ENCODE measurements at regions not wholly inside any gene's neighbourhood (a gene's known extent, or its start where the extent isn't known, plus 50 kb on each side); places are given as distances from the start of the nearest gene placed in this dataset.
"Not testable (repeated sequence)": the region's sequence is repeated elsewhere in the genome, so short reads cannot be mapped to it uniquely, and the experiment has no call there.

GRCh38 chr2:2728635-2729034 lies 397.6 kb upstream of the MYT1L start:
- no peak for TF ChIP-seq CTCF (conservative IDR thresholded peaks at IDR 0.05; ENCODE audit: low read depth, low read length)
- no peak overlapping the region for H3K4me3 ChIP-seq (ENCODE audit: low read depth, low read length)

GRCh38 chr2:2727876-2728511 lies 396.9 kb upstream of the MYT1L start:
- DNase-seq (ENCODE audit: low read depth): no peak
- TF ChIP-seq CTCF (conservative IDR thresholded peaks at IDR 0.05; ENCODE audit: low read depth, low read length): no peak
- H3K4me3 ChIP-seq (ENCODE audit: low read depth, low read length): no peak overlapping the region

More at GRCh38 chr2:2728635-2729034, 397.6 kb upstream of the MYT1L start:
- DNase-seq (ENCODE audit: low read depth): no peak

- TF ChIP-seq CTCF (conservative IDR thresholded peaks at IDR 0.05; ENCODE audit: low read depth, low read length): no peak
- no peak overlapping the region for H3K4me3 ChIP-seq (ENCODE audit: low read depth, low read length)
- no peak for DNase-seq (ENCODE audit: low read depth)
Observed at GRCh38 chr2:2726163-2726562, 395.1 kb upstream of the MYT1L start.

- DNase-seq (ENCODE audit: low read depth): no peak
- TF ChIP-seq CTCF (conservative IDR thresholded peaks at IDR 0.05; ENCODE audit: low read depth, low read length): no peak
- no peak overlapping the region for H3K4me3 ChIP-seq (ENCODE audit: low read depth, low read length)
Observed at GRCh38 chr2:2723064-2723463, 392.0 kb upstream of the MYT1L start.

- no peak overlapping the region for H3K4me3 ChIP-seq (ENCODE audit: low read depth, low read length)
- no peak for DNase-seq (ENCODE audit: low read depth)
- TF ChIP-seq CTCF (conservative IDR thresholded peaks at IDR 0.05; ENCODE audit: low read depth, low read length): no peak
Observed at GRCh38 chr2:2721296-2721835, 390.3 kb upstream of the MYT1L start.

- DNase-seq (ENCODE audit: low read depth): not testable (repeated sequence)
Observed at GRCh38 chr2:2720806-2721205, 389.7 kb upstream of the MYT1L start.

GRCh38 chr2:2720351-2720750 lies 389.3 kb upstream of the MYT1L start:
- no peak overlapping the region for H3K4me3 ChIP-seq (ENCODE audit: low read depth, low read length)
- no peak for DNase-seq (ENCODE audit: low read depth)

More at GRCh38 chr2:2720806-2721205, 389.7 kb upstream of the MYT1L start:
- H3K4me3 ChIP-seq (ENCODE audit: low read depth, low read length): not testable (repeated sequence)

More at GRCh38 chr2:2720351-2720750, 389.3 kb upstream of the MYT1L start:
- TF ChIP-seq CTCF (conservative IDR thresholded peaks at IDR 0.05; ENCODE audit: low read depth, low read length): no peak

All from choroid plexus epithelial cell (primary cell).